NCI-H446 treated with DMSO at 0.1 percent for 48 hours (cell line): ENCODE measurements at regions not wholly inside any gene's neighbourhood (a gene's known extent, or its start where the extent isn't known, plus 50 kb on each side); places are given as distances from the start of the nearest gene placed in this dataset.

Source experiments
- DNase-seq: peaks from one replicate; lab custom pipeline; 2025; lab: John Stamatoyannopoulos, UW

DNA sequence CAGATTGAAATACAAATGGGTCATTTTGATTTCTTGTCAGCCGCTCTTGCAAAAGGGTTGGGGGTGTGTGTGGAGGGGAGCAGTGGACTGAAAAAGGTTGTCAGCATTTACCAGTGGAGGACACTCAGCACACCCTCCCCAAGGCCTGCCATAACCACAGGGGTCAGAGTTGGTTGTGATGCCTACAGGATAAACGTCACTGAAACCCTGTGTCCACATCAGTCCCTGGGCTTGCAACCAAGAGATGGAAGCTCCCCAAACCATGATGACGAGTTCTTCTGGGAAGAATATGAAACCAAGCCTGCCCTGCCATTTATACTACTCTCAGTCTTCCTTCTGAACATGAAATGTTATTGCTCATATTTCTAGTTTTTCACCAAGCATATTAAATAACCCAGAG lies 54.0 kb upstream of the UMPS start:
- no peak for DNase-seq

DNA sequence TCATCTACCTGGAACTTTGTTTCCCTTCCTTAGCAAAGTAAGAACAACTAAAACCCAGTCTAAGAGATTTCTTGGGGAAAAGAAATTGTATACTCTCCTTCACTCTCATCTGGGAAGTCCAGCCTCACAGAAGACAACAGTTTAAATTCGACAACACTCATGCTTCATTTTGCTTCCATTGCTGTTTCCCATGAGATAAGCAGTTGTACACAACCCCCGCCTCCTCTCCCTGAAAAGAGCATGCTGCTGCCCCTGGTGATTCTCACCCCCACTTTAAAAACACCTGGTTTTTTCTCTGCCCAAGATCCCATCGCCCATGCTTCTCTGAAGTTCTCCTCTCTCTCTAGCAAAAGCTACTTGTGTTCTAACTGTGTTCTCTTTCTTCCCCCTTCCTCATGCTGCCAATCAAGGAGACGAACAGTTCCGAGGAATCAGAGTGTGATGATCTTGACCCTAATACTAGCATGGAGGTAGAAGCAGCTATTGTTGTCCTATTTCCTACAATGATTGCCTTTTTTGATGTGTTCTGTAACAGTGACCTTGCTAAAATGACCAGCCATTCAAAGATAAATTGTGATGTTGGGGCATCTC lies 51.1 kb upstream of the UMPS start:
- no peak for DNase-seq
